ENCODE measurements at regions not wholly inside any gene's neighbourhood (a gene's known extent, or its start where the extent isn't known, plus 50 kb on each side); places are given as distances from the start of the nearest gene placed in this dataset.
A peak's percentile ranks its signal among the peaks of the same experiment; 100 is the strongest.

GRCh38 chr18:8882632-8883408 lies 177.5 kb downstream of the MTCL1 start (continued):
- TF ChIP-seq STAT6 (CRISPR knock-in tag; IDR thresholded peaks at IDR 0.05) (no peak), ZNF395 (CRISPR knock-in tag; IDR thresholded peaks at IDR 0.05) (peak; percentile 23; the same call in 1 of the 2 replicates), YY1 (IDR thresholded peaks at IDR 0.05; ENCODE audit: borderline replicate concordance in 1 of 3, control insufficient read depth in 1 of 3, extremely low read depth in 1 of 3, insufficient read depth in 3 of 3, insufficient read length in 1 of 3, insufficient replicate concordance in 2 of 3, low read depth in 1 of 3, low read length in 2 of 3) (no peak), TAL1 (IDR thresholded peaks at IDR 0.05) (no peak), POU5F1 (IDR thresholded peaks at IDR 0.05; ENCODE audit: borderline replicate concordance, low read depth, low read length, partially characterized antibody) (no peak), GABPB2 (CRISPR knock-in tag; conservative IDR thresholded peaks at IDR 0.05) (no peak), ZNF398 (CRISPR knock-in tag; IDR thresholded peaks at IDR 0.05) (0 out of 2 replicates have a peak, but pooled peaks have one; percentile 37), CBX8 (IDR thresholded peaks at IDR 0.05; ENCODE audit: borderline replicate concordance, extremely low read depth, low read depth, low read length, poor library complexity, severe bottlenecking) (no peak), FOXJ2 (tag; IDR thresholded peaks at IDR 0.05) (peak; percentile 58; the same call in 1 of the 2 replicates), NFIX (CRISPR knock-in tag; IDR thresholded peaks at IDR 0.05; ENCODE audit: low read depth) (no peak), ZNF41 (CRISPR knock-in tag; conservative IDR thresholded peaks at IDR 0.05) (no peak), POLR2B (IDR thresholded peaks at IDR 0.05; ENCODE audit: low read depth, partially characterized antibody) (peak; percentile 25), KLF10 (CRISPR knock-in tag; IDR thresholded peaks at IDR 0.05) (no peak), KLF16 (IDR thresholded peaks at IDR 0.05) (0 out of 2 replicates have a peak, but pooled peaks have one; percentile 8), HEY1 (CRISPR knock-in tag; IDR thresholded peaks at IDR 0.05; ENCODE audit: borderline replicate concordance) (no peak), ZFP30 (CRISPR knock-in tag; IDR thresholded peaks at IDR 0.05; ENCODE audit: borderline replicate concordance) (no peak), TEAD1 (CRISPR knock-in tag; IDR thresholded peaks at IDR 0.05) (no peak), JUN (IDR thresholded peaks at IDR 0.05; ENCODE audit: borderline replicate concordance, low read depth, low read length) (peak; percentile 80), JUN (CRISPR knock-in tag; IDR thresholded peaks at IDR 0.05; ENCODE audit: borderline replicate concordance) (no peak), HMGN3 (IDR thresholded peaks at IDR 0.05; ENCODE audit: borderline replicate concordance, extremely low read depth, insufficient read length, low read depth, low read length) (no peak)

All from K562 (cell line).